HEK293T (cell line): ENCODE measurements at regions not wholly inside any gene's neighbourhood (a gene's known extent, or its start where the extent isn't known, plus 50 kb on each side); places are given as distances from the start of the nearest gene placed in this dataset.
A peak's percentile ranks its signal among the peaks of the same experiment; 100 is the strongest.

Source experiments
- CTCF ChIA-PET: fragments of 350-600 bp; formaldehyde crosslinking; extraction: SDS; loops from one replicate; lab custom pipeline; 2021; ENCODE audit warnings: antibody characterized with exemption, inconsistent platforms; lab: Yijun Ruan, JAX
- POLR2A ChIA-PET: fragments of 350-600 bp; formaldehyde crosslinking; extraction: SDS; loops from one replicate; lab custom pipeline; 2020; ENCODE audit warnings: antibody characterized with exemption, inconsistent platforms; lab: Yijun Ruan, JAX
- DNase-seq: peaks from one replicate; pipeline ENCODE4 v3.0.0; 2012; ENCODE audit warnings: mixed read lengths; ENCODE audit errors: extremely low spot score
- ARNT ChIP-seq: fragments of 450-650 bp; IDR thresholded peaks from 2 replicates; pipeline ENCODE4 v1.6.1; 2017; ENCODE audit warnings: mild to moderate bottlenecking
- BHLHE40 ChIP-seq: fragments of 450-650 bp; IDR thresholded peaks from 2 replicates; pipeline ENCODE4 v1.6.1; 2016; ENCODE audit warnings: mild to moderate bottlenecking, moderate library complexity, borderline replicate concordance
- CTBP1 ChIP-seq: fragments of 450-650 bp; IDR thresholded peaks from 2 replicates; pipeline ENCODE4 v1.6.1; 2016; ENCODE audit warnings: borderline replicate concordance
- ELF4 ChIP-seq: fragments of 450-650 bp; IDR thresholded peaks from 2 replicates; pipeline ENCODE4 v1.6.1; 2017; ENCODE audit warnings: antibody characterized with exemption
- FOXA1 ChIP-seq: fragments of 450-650 bp; IDR thresholded peaks from 2 replicates; pipeline ENCODE4 v1.6.1; 2016; ENCODE audit warnings: mild to moderate bottlenecking
- FOXK2 ChIP-seq: fragments of 450-650 bp; IDR thresholded peaks from 2 replicates; pipeline ENCODE4 v1.6.1; 2016; ENCODE audit warnings: mild to moderate bottlenecking
- FOXM1 ChIP-seq: fragments of 450-650 bp; IDR thresholded peaks from 2 replicates; pipeline ENCODE4 v1.6.1; 2017; ENCODE audit warnings: mild to moderate bottlenecking, borderline replicate concordance
- HDGF ChIP-seq: fragments of 450-650 bp; IDR thresholded peaks from 2 replicates; pipeline ENCODE4 v1.6.1; 2017; ENCODE audit warnings: antibody characterized with exemption, borderline replicate concordance
- L3MBTL2 ChIP-seq: fragments of 450-650 bp; conservative IDR thresholded peaks from 2 replicates; pipeline ENCODE4 v1.6.1; 2016; ENCODE audit warnings: mild to moderate bottlenecking
- LEF1 ChIP-seq: fragments of 450-650 bp; IDR thresholded peaks from 2 replicates; pipeline ENCODE4 v1.6.1; 2017; ENCODE audit warnings: mild to moderate bottlenecking, borderline replicate concordance
- NFRKB ChIP-seq: fragments of 450-650 bp; IDR thresholded peaks from 2 replicates; pipeline ENCODE4 v1.6.1; 2016; ENCODE audit warnings: mild to moderate bottlenecking, moderate library complexity
- PKNOX1 ChIP-seq: fragments of 450-650 bp; IDR thresholded peaks from 2 replicates; pipeline ENCODE4 v1.6.1; 2016
- SP1 ChIP-seq: fragments of 450-650 bp; IDR thresholded peaks from 2 replicates; pipeline ENCODE4 v1.6.1; 2017
- SUZ12 ChIP-seq: fragments of 450-650 bp; IDR thresholded peaks from 2 replicates; pipeline ENCODE4 v1.6.1; 2016; ENCODE audit warnings: mild to moderate bottlenecking
- TARDBP ChIP-seq: fragments of 450-650 bp; IDR thresholded peaks from 2 replicates; pipeline ENCODE4 v1.6.1; 2016
- ZNF384 ChIP-seq: fragments of 450-650 bp; IDR thresholded peaks from 2 replicates; pipeline ENCODE4 v1.6.1; 2016

GRCh38 chr20:60255866-60256265, 297.6 kb downstream of the CDH26 start:
- no peak for TF ChIP-seq FOXK2
- no peak for TF ChIP-seq L3MBTL2
- TF ChIP-seq CTBP1: no peak
- no peak for TF ChIP-seq NFRKB
- TF ChIP-seq BHLHE40: no peak
- TF ChIP-seq ZNF384: no peak
- no peak for TF ChIP-seq ARNT
- no peak for TF ChIP-seq PKNOX1
- no peak for TF ChIP-seq ELF4
- TF ChIP-seq HDGF: no peak
- no peak for TF ChIP-seq SP1
- TF ChIP-seq LEF1: no peak
- DNase-seq: no peak
- ChIA-PET POLR2A (no interaction called here), CTCF (interaction anchor here (0.5 to 0.7 kb wide), 2 partner anchors 307 to 311 kb away, joined by 3 read pairs; no protein-coding TSS in a partner anchor)

GRCh38 chr20:60256811-60257210, 298.6 kb downstream of the CDH26 start:
- POLR2A ChIA-PET: no interaction called here
- DNase-seq: no peak
- TF ChIP-seq HDGF: no peak
- TF ChIP-seq NFRKB: no peak
- TF ChIP-seq BHLHE40: no peak
- TF ChIP-seq PKNOX1: no peak
- no peak for TF ChIP-seq ARNT
- no peak for TF ChIP-seq LEF1
- TF ChIP-seq SP1: no peak
- TF ChIP-seq ELF4: no peak
- no peak for TF ChIP-seq CTBP1
- TF ChIP-seq FOXM1: no peak
- CTCF ChIA-PET: interaction anchor here (0.7 kb wide), 1 partner anchor 312 kb away, joined by 3 read pairs; no protein-coding TSS in a partner anchor

GRCh38 chr20:60257671-60258070, 299.4 kb downstream of the CDH26 start:
- no peak for TF ChIP-seq FOXK2
- TF ChIP-seq BHLHE40: no peak
- no peak for TF ChIP-seq LEF1
- TF ChIP-seq CTBP1: no peak
- no peak for TF ChIP-seq TARDBP
- ChIA-PET CTCF (no interaction called here), POLR2A (no interaction called here)
- no peak for DNase-seq

- no peak for TF ChIP-seq TARDBP
- CTCF ChIA-PET: no interaction called here
- POLR2A ChIA-PET: no interaction called here
- no peak for DNase-seq
Observed at GRCh38 chr20:60258255-60258863, 300.1 kb downstream of the CDH26 start.

GRCh38 chr20:60261333-60261732, 303.1 kb downstream of the CDH26 start:
- DNase-seq: no peak
- TF ChIP-seq ELF4 (no peak), FOXA1 (no peak), HDGF (no peak), L3MBTL2 (no peak), ARNT (no peak), SP1 (no peak), ZNF384 (no peak), SUZ12 (no peak), FOXK2 (no peak), PKNOX1 (no peak), LEF1 (no peak), FOXM1 (no peak), NFRKB (no peak), TARDBP (no peak), CTBP1 (no peak), BHLHE40 (no peak)
- CTCF ChIA-PET: interaction anchor here (0.7 kb wide), 1 partner anchor 10 kb away, joined by 8 read pairs; no protein-coding TSS in a partner anchor
- POLR2A ChIA-PET: no interaction called here

GRCh38 chr20:60262967-60263603, 304.9 kb downstream of the CDH26 start:
- DNase-seq: peak; percentile 63
- ChIA-PET CTCF (interaction anchor here (0.7 to 1.8 kb wide), 4 partner anchors 12 to 984 kb away, joined by 3 to 5 read pairs (median 4); no protein-coding TSS in a partner anchor), POLR2A (no interaction called here)
- TF ChIP-seq NFRKB: no peak
- TF ChIP-seq ZNF384: no peak
- no peak for TF ChIP-seq FOXM1
- no peak for TF ChIP-seq BHLHE40
- no peak for TF ChIP-seq PKNOX1
- no peak for TF ChIP-seq TARDBP
- TF ChIP-seq ARNT: no peak
- TF ChIP-seq FOXA1: no peak
- TF ChIP-seq SP1: no peak
- no peak for TF ChIP-seq SUZ12
- no peak for TF ChIP-seq HDGF
- TF ChIP-seq CTBP1: no peak
- TF ChIP-seq LEF1: no peak
- TF ChIP-seq ELF4: no peak
